ENCODE measurements at regions not wholly inside any gene's neighbourhood (a gene's known extent, or its start where the extent isn't known, plus 50 kb on each side); places are given as distances from the start of the nearest gene placed in this dataset.

DNA sequence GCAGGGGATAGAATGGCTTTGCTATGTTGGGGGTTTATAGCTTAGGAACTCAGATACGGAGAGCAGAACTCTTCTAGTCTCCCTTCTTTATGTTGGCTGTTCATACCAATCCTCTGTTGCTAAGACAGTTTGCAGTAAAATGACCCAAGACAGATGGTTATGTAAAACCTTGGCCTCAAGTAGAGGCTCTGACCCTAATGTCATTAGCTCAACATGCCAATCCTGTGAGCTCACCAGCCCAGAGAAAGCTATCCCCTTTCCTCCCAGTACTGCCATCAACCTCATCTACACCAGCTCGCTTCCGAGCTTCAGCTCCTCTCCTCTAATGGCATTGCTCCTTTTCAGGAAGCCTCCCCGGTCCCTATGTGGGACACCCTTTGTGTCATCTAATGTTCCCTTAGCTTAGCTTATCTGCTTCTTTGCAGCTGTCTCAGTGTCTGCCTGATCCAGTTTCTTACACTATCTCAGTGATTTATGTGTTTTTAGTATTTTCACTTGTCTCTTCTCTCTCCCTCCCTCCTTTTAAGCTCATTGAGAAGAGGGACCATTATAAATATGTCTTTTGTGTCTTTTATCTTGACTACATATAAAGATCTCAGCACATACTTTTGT is 281.3 kb upstream of the CLINT1 start (continued):
- TF ChIP-seq, protein P1, sequence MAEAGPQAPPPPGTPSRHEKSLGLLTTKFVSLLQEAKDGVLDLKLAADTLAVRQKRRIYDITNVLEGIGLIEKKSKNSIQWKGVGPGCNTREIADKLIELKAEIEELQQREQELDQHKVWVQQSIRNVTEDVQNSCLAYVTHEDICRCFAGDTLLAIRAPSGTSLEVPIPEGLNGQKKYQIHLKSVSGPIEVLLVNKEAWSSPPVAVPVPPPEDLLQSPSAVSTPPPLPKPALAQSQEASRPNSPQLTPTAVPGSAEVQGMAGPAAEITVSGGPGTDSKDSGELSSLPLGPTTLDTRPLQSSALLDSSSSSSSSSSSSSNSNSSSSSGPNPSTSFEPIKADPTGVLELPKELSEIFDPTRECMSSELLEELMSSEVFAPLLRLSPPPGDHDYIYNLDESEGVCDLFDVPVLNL (IDR thresholded peaks at IDR 0.05; ENCODE audit: low read depth, low read length), result no peak
- no peak for TF ChIP-seq TCF3 (IDR thresholded peaks at IDR 0.05; ENCODE audit: borderline replicate concordance, insufficient read depth, low read depth, low read length)
- TF ChIP-seq, protein P2, sequence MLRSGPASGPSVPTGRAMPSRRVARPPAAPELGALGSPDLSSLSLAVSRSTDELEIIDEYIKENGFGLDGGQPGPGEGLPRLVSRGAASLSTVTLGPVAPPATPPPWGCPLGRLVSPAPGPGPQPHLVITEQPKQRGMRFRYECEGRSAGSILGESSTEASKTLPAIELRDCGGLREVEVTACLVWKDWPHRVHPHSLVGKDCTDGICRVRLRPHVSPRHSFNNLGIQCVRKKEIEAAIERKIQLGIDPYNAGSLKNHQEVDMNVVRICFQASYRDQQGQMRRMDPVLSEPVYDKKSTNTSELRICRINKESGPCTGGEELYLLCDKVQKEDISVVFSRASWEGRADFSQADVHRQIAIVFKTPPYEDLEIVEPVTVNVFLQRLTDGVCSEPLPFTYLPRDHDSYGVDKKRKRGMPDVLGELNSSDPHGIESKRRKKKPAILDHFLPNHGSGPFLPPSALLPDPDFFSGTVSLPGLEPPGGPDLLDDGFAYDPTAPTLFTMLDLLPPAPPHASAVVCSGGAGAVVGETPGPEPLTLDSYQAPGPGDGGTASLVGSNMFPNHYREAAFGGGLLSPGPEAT (IDR thresholded peaks at IDR 0.05; ENCODE audit: low read depth), result no peak
- TF ChIP-seq SRF (IDR thresholded peaks at IDR 0.05; ENCODE audit: low read depth in 2 of 2, low read length in 2 of 2), result no peak
- TF ChIP-seq MYB (IDR thresholded peaks at IDR 0.05; ENCODE audit: borderline replicate concordance, low read depth, low read length), result no peak

DNA sequence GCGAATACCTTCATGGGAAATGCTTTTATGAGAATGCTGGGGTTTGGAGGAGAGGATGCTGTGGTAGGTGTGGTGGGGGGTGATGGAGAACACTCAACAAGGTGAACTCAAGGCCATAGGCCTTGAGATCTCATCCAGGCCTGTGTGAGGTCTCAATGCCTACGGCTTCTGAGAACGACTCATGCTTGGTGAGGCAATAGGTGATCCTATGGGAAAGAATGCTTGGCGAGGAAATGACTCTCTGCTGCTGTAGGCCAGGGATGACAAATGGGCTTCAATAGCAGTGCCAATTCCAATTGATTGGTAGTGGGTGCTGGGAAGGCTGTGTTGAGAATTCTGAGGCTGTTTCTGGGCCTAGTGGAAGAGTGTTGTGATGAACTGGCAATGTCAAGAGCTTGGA is 280.2 kb upstream of the CLINT1 start:
- TF ChIP-seq HDAC6 (IDR thresholded peaks at IDR 0.05; ENCODE audit: unreplicated experiment) (no peak), SUPT20H (IDR thresholded peaks at IDR 0.05; ENCODE audit: borderline replicate concordance, control insufficient read depth, low read depth, low read length) (no peak)

More for the DNA sequence above, 280.2 kb upstream of the CLINT1 start:
- Histone ChIP-seq H3K4me1 (ENCODE audit: control insufficient read depth, insufficient read depth, low read length) (no peaks in the 10 kb centered on the region), H3K27me3 (replicated peaks in 1 of 2; ENCODE audit: control insufficient read depth in 2 of 2, insufficient read depth in 2 of 2, low read length in 1 of 2) (no peaks in the 10 kb centered on the region), H3K4me3 (no peak overlapping the region), H3K79me2 (ENCODE audit: control insufficient read depth, insufficient read depth, low read length) (no peaks in the 10 kb centered on the region), H3K4me2 (ENCODE audit: control insufficient read depth, insufficient read depth) (no peak overlapping the region), H4K20me1 (ENCODE audit: control insufficient read depth, insufficient read depth) (no peaks in the 10 kb centered on the region), H3K9ac (ENCODE audit: control insufficient read depth, insufficient read depth, low read length) (no peak overlapping the region), H3K9me3 (replicated peaks; ENCODE audit: control insufficient read depth, insufficient read depth, low read length) (no peaks in the 10 kb centered on the region), H3K27ac (ENCODE audit: control insufficient read depth, insufficient read depth) (no peak overlapping the region), H2AFZ (ENCODE audit: control insufficient read depth, low read depth, low read length) (no peak overlapping the region), H3K36me3 (ENCODE audit: control insufficient read depth in 2 of 2, insufficient read depth in 2 of 2, low read length in 1 of 2) (no peaks in the 10 kb centered on the region)
- RAD21 ChIA-PET (ENCODE audit: unreplicated experiment), result no interaction called here
- BruUV-seq (replicated peaks), result no TSS peak
- no peak for ATAC-seq
- DNase-seq (ENCODE audit: low read depth, low spot score), result no peak
- WGBS (ENCODE audit: insufficient coverage, insufficient replicate concordance, low lambda C conversion rate, missing lambda C conversion rate), result 39% methylated on average over 4 of the region's 4 CpGs
- SMC1A ChIA-PET (ENCODE audit: uncharacterized antibody, unreplicated experiment), result no interaction called here
- intact Hi-C loops (cut with micrococcal nuclease; ENCODE audit: unreplicated experiment) (no loop called here), in situ Hi-C loops (cut with MboI) (no loop called here)
- FAIRE-seq, result no peak
- CTCF ChIA-PET, result interaction anchor here (0.6 to 1.3 kb wide), 4 partner anchors 8 to 966 kb away, joined by 3 to 4 read pairs (median 3); no protein-coding TSS in a partner anchor
- POLR2A ChIA-PET, result no interaction called here
